ENCODE measurements at regions not wholly inside any gene's neighbourhood (a gene's known extent, or its start where the extent isn't known, plus 50 kb on each side); places are given as distances from the start of the nearest gene placed in this dataset.
A peak's percentile ranks its signal among the peaks of the same experiment; 100 is the strongest.

DNA sequence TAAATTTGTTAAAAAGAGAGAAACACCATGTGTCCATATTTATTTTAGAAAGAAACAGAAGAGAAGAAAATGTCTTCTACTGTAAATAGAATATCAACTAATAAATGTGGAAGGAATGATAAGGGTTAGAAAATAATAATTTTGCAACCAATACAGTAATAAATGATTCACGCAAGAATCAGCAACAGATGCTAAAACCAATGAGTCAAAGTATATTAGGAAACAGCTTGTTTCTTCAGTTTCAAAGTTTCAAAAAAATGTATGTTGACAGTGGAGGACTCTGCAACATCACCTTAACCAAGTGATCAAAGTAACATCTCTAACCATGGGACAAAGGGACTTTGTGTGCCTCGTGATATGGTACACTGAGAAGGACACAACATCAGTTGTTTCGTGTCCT is 147.0 kb downstream of the TWIST2 start:
- Histone ChIP-seq H3K9ac (ENCODE audit: insufficient read depth, low read length) (no peak overlapping the region), H3K79me2 (ENCODE audit: control insufficient read depth, insufficient read depth, low read length) (no peaks in the 10 kb centered on the region), H3K4me2 (ENCODE audit: extremely low read depth, insufficient read depth, low read length) (no peak overlapping the region), H3K27ac (ENCODE audit: insufficient read depth, low read length) (no peak overlapping the region), H3K27me3 (ENCODE audit: control insufficient read depth, insufficient read depth, low read length) (no peaks in the 10 kb centered on the region), H4K20me1 (ENCODE audit: control insufficient read depth, extremely low read depth, insufficient read depth, low read length) (no peaks in the 10 kb centered on the region), H3K9me3 (ENCODE audit: control insufficient read depth, insufficient read depth, low read depth, low read length) (no peaks in the 10 kb centered on the region), H3K4me1 (ENCODE audit: control insufficient read depth, extremely low read depth, insufficient read depth, low read length) (no peaks in the 10 kb centered on the region), H3K36me3 (ENCODE audit: control insufficient read depth, insufficient read depth, low read length) (no peaks in the 10 kb centered on the region), H2AFZ (ENCODE audit: low read length) (no peak overlapping the region), H3K4me3 (replicated peaks in 1 of 4; ENCODE audit: control extremely low read depth in 1 of 4, insufficient read depth in 1 of 4, low read depth in 3 of 4, low read length in 4 of 4) (no peak overlapping the region)
- no peak for DNase-seq (ENCODE audit: low read depth in 2 of 2)
- TF ChIP-seq, protein P1, sequence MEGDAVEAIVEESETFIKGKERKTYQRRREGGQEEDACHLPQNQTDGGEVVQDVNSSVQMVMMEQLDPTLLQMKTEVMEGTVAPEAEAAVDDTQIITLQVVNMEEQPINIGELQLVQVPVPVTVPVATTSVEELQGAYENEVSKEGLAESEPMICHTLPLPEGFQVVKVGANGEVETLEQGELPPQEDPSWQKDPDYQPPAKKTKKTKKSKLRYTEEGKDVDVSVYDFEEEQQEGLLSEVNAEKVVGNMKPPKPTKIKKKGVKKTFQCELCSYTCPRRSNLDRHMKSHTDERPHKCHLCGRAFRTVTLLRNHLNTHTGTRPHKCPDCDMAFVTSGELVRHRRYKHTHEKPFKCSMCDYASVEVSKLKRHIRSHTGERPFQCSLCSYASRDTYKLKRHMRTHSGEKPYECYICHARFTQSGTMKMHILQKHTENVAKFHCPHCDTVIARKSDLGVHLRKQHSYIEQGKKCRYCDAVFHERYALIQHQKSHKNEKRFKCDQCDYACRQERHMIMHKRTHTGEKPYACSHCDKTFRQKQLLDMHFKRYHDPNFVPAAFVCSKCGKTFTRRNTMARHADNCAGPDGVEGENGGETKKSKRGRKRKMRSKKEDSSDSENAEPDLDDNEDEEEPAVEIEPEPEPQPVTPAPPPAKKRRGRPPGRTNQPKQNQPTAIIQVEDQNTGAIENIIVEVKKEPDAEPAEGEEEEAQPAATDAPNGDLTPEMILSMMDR (conservative IDR thresholded peaks at IDR 0.05 in 1 of 2, IDR thresholded peaks at IDR 0.05 in 1 of 2; ENCODE audit: low read depth in 1 of 2, low read length in 2 of 2) = no peak

DNA sequence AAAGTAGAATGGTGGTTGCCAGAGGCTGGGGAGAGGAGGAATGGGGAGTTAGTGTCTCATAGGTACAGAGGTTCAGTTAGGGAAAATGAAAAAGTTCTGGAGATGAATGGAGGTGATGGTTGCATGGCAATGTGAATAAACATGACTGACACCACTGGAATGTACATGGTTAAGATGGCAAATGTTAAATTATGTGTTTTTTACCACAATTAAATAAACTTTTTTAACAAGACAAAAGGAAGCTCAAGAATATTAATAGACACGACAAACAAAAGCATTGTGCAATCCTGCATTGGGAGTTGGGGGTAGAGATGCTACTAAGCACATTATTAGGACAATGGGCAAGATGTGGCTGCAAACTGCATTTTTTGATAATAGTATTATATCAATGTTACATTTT is 147.7 kb downstream of the TWIST2 start:
- H3K27me3 ChIP-seq (ENCODE audit: control insufficient read depth, insufficient read depth, low read length) = no peaks in the 10 kb centered on the region
- H4K20me1 ChIP-seq (ENCODE audit: control insufficient read depth, extremely low read depth, insufficient read depth, low read length) = no peaks in the 10 kb centered on the region
- TF ChIP-seq, protein P1 (conservative IDR thresholded peaks at IDR 0.05 in 1 of 2, IDR thresholded peaks at IDR 0.05 in 1 of 2; ENCODE audit: low read depth in 1 of 2, low read length in 2 of 2) = no peak
- no peak for TF ChIP-seq EZH2 (IDR thresholded peaks at IDR 0.05; ENCODE audit: low read length, missing control alignments)
- peak in 1 of 2 donors; percentile 46 for DNase-seq (ENCODE audit: low read depth in 2 of 2)
- H3K4me1 ChIP-seq (ENCODE audit: control insufficient read depth, extremely low read depth, insufficient read depth, low read length) = no peaks in the 10 kb centered on the region
- H2AFZ ChIP-seq (ENCODE audit: low read length) = no peak overlapping the region
- no peak overlapping the region for H3K9ac ChIP-seq (ENCODE audit: insufficient read depth, low read length)
- H3K9me3 ChIP-seq (ENCODE audit: control insufficient read depth, insufficient read depth, low read depth, low read length) = no peaks in the 10 kb centered on the region
- H3K4me3 ChIP-seq (replicated peaks in 1 of 4; ENCODE audit: control extremely low read depth in 1 of 4, insufficient read depth in 1 of 4, low read depth in 3 of 4, low read length in 4 of 4) = no peak overlapping the region
- H3K36me3 ChIP-seq (ENCODE audit: control insufficient read depth, insufficient read depth, low read length) = no peaks in the 10 kb centered on the region
- H3K4me2 ChIP-seq (ENCODE audit: extremely low read depth, insufficient read depth, low read length) = no peak overlapping the region
- no peaks in the 10 kb centered on the region for H3K79me2 ChIP-seq (ENCODE audit: control insufficient read depth, insufficient read depth, low read length)
- H3K27ac ChIP-seq (ENCODE audit: insufficient read depth, low read length) = no peak overlapping the region

DNA sequence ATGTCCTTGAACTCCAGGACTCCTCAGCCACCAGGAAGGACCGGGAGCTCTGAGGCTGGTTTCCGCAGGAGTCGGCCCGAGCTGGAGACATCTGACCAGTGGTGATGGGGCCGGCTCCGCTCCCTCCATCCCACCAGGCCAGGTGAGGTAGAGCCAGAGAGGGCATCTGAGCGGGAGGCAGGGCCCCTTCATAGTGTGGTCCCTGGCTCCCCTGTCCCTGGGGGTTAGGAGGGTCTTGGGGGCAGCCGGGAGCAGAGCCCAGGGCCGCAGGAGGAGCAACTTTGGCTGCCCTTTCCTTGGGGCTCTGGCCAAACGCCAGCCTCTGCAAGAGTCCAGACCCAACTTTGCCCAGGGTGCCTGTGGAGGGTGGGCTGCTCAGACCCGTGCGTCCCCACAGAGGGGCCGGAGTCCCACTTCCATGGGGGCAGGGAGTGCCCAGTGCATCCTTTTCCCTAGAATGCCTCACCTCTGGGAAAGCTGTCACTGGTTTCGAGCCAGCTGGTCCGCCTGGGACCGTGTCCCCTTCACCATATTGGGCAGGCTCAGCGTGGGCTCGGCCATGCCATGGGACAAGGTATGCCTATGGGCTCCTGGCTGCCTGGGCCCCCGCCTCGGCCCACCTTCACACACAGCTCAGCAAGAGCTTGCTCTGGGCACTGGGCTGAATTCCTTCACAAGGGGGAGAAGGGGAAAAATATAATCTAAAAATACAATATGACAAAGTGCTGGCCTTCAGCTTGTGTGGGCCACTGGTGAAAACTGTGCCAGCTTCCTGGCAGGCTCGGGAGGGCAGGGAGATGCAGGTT is 148.6 kb downstream of the TWIST2 start:
- no peaks in the 10 kb centered on the region for H3K36me3 ChIP-seq (ENCODE audit: control insufficient read depth, insufficient read depth, low read length)
- no peak overlapping the region for H3K9ac ChIP-seq (ENCODE audit: insufficient read depth, low read length)
- no peaks in the 10 kb centered on the region for H3K9me3 ChIP-seq (ENCODE audit: control insufficient read depth, insufficient read depth, low read depth, low read length)
- TF ChIP-seq EZH2 (IDR thresholded peaks at IDR 0.05; ENCODE audit: low read length, missing control alignments) = no peak
- TF ChIP-seq, protein P1 (conservative IDR thresholded peaks at IDR 0.05 in 1 of 2, IDR thresholded peaks at IDR 0.05 in 1 of 2; ENCODE audit: low read depth in 1 of 2, low read length in 2 of 2) = no peak
- H3K79me2 ChIP-seq (ENCODE audit: control insufficient read depth, insufficient read depth, low read length) = no peaks in the 10 kb centered on the region
- H3K27me3 ChIP-seq (ENCODE audit: control insufficient read depth, insufficient read depth, low read length) = no peaks in the 10 kb centered on the region
- H3K4me3 ChIP-seq (replicated peaks in 1 of 4; ENCODE audit: control extremely low read depth in 1 of 4, insufficient read depth in 1 of 4, low read depth in 3 of 4, low read length in 4 of 4) = no peak overlapping the region
- H2AFZ ChIP-seq (ENCODE audit: low read length) = no peak overlapping the region
- no peaks in the 10 kb centered on the region for H4K20me1 ChIP-seq (ENCODE audit: control insufficient read depth, extremely low read depth, insufficient read depth, low read length)
- H3K4me2 ChIP-seq (ENCODE audit: extremely low read depth, insufficient read depth, low read length) = no peak overlapping the region
- no peak for DNase-seq (ENCODE audit: low read depth in 2 of 2)
- H3K27ac ChIP-seq (ENCODE audit: insufficient read depth, low read length) = no peak overlapping the region
- no peaks in the 10 kb centered on the region for H3K4me1 ChIP-seq (ENCODE audit: control insufficient read depth, extremely low read depth, insufficient read depth, low read length)

All from fibroblast of lung (primary cell).